Coronary artery (tissue), 2 donors: ENCODE measurements at regions not wholly inside any gene's neighbourhood (a gene's known extent, or its start where the extent isn't known, plus 50 kb on each side); places are given as distances from the start of the nearest gene placed in this dataset.

Experiments used
- DNase-seq: peaks from one replicate; pipeline ENCODE4 v3.0.0-alpha.2; 2017; ENCODE audit warnings: low spot score
- H3K27ac ChIP-seq, 2 donors: fragments of 200-600 bp; sonication (generic); one replicate each; pipeline ENCODE4 v1.5.1; 2016 to 2019
- H3K4me3 ChIP-seq: fragments of 200-600 bp; sonication (generic); 2 replicates; pipeline ENCODE4 v1.5.1; 2016; ENCODE audit warnings: mild to moderate bottlenecking, moderate library complexity
- CTCF ChIP-seq: fragments of 200-600 bp; sonication (generic); IDR thresholded peaks from one replicate; pipeline ENCODE4 v1.5.1; 2019; ENCODE audit warnings: antibody characterized with exemption

- no peak for TF ChIP-seq CTCF
- H3K27ac ChIP-seq: no peak overlapping the region
- DNase-seq: no peak
- no peak overlapping the region for H3K4me3 ChIP-seq
Observed at GRCh38 chr13:55553701-55554100, 1587.0 kb upstream of the PRR20A start.

DNA sequence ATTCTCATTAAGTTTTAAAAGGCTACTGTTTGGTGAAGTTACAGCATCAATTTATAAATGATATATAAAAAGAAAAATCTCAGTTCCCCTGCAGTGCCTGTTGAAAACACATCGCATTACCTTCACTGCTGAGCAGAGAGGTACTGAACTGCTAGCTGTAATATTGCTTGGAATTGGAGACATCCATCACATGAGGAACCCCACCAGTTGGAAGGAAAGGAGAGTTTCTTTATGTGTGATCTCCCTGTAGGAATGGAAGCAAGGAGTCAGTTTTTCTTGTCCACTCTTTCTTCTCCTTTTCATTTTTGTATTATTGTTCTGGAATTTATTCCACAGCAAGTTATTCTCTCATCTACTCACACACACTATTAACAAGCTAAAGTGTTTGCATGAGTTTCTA, 1586.0 kb upstream of the PRR20A start:
- Histone ChIP-seq H3K4me3 (no peak overlapping the region), H3K27ac (no peak overlapping the region)
- DNase-seq: no peak
- no peak for TF ChIP-seq CTCF

GRCh38 chr13:55560331-55560730, 1580.4 kb upstream of the PRR20A start:
- no peak for DNase-seq
- no peak overlapping the region for H3K27ac ChIP-seq
- H3K4me3 ChIP-seq: no peak overlapping the region
- no peak for TF ChIP-seq CTCF

DNA sequence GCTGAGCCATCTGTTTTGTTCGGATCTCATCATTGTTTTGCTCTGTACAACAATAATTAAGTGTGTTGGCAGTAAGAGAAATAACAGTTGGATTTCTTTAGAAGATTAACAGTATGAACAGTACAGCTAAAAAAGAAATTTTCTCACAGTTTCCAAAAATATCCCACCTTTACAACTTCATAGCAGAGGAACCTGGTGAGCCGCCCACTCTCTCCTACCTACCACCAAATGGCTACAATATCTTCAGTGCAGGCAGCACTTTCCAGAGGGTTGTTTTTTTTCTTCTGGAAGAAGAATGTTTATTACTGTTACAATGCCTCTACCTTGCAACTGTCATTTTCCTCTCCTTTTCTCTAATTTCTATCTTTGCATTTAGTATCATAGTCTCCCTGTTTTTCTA, 1577.5 kb upstream of the PRR20A start:
- no peak for DNase-seq
- no peak overlapping the region for H3K4me3 ChIP-seq
- no peak for TF ChIP-seq CTCF
- H3K27ac ChIP-seq: no peak overlapping the region

GRCh38 chr13:55566334-55566733, 1574.4 kb upstream of the PRR20A start:
- no peak for DNase-seq
- H3K4me3 ChIP-seq: no peak overlapping the region
- H3K27ac ChIP-seq: no peak overlapping the region
- no peak for TF ChIP-seq CTCF

GRCh38 chr13:55566779-55567178, 1573.9 kb upstream of the PRR20A start:
- Histone ChIP-seq H3K27ac (no peak overlapping the region), H3K4me3 (no peak overlapping the region)
- DNase-seq: no peak
- TF ChIP-seq CTCF: no peak

- no peak for TF ChIP-seq CTCF
- no peak overlapping the region for H3K27ac ChIP-seq
- no peak for DNase-seq
- H3K4me3 ChIP-seq: no peak overlapping the region
Observed at GRCh38 chr13:55567721-55568625, 1572.7 kb upstream of the PRR20A start.
